ENCODE measurements at regions not wholly inside any gene's neighbourhood (a gene's known extent, or its start where the extent isn't known, plus 50 kb on each side); places are given as distances from the start of the nearest gene placed in this dataset.

DNA sequence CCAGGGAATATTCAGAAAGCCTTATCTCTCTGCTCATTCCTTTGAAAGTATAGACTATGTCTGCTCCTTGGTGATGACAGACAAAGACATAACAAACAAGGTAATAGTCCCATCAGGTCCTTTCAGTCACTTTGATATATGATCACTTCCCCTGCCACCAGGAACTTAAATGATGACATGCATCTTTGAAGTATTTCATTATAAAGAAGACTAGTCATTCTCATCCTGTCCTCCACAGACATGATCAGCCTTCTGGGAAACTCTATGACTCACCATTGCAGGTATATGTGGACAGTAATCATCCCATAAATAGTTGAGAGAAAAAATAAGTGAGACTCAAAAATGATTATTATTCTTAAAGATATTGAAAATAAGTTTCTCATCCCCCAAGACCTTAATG is 117.5 kb upstream of the VCX2 start:
- Histone ChIP-seq H3K9me3 (no peaks in the 10 kb centered on the region), H3K27me3 (no peaks in the 10 kb centered on the region), H3K27ac (no peak overlapping the region), H3K4me3 (no peak overlapping the region), H3K4me1 (no peaks in the 10 kb centered on the region), H3K36me3 (no peaks in the 10 kb centered on the region)
- no peak for DNase-seq
- intact Hi-C loops (cut with DNase I), result no loop called here
- TF ChIP-seq, protein P1, sequence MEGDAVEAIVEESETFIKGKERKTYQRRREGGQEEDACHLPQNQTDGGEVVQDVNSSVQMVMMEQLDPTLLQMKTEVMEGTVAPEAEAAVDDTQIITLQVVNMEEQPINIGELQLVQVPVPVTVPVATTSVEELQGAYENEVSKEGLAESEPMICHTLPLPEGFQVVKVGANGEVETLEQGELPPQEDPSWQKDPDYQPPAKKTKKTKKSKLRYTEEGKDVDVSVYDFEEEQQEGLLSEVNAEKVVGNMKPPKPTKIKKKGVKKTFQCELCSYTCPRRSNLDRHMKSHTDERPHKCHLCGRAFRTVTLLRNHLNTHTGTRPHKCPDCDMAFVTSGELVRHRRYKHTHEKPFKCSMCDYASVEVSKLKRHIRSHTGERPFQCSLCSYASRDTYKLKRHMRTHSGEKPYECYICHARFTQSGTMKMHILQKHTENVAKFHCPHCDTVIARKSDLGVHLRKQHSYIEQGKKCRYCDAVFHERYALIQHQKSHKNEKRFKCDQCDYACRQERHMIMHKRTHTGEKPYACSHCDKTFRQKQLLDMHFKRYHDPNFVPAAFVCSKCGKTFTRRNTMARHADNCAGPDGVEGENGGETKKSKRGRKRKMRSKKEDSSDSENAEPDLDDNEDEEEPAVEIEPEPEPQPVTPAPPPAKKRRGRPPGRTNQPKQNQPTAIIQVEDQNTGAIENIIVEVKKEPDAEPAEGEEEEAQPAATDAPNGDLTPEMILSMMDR (IDR thresholded peaks at IDR 0.05), result no peak
- no peak for TF ChIP-seq POLR2A (IDR thresholded peaks at IDR 0.05)

- Histone ChIP-seq H3K4me3 (no peak overlapping the region), H3K9me3 (no peaks in the 10 kb centered on the region), H3K36me3 (no peaks in the 10 kb centered on the region), H3K27me3 (no peaks in the 10 kb centered on the region), H3K27ac (no peak overlapping the region), H3K4me1 (no peaks in the 10 kb centered on the region)
- TF ChIP-seq, protein P1 (IDR thresholded peaks at IDR 0.05), result no peak
- TF ChIP-seq EP300 (IDR thresholded peaks at IDR 0.05) (no peak), POLR2A (IDR thresholded peaks at IDR 0.05) (no peak), POLR2AphosphoS5 (IDR thresholded peaks at IDR 0.05) (no peak)
- 85 to 88% methylated on average over 1 of the region's 1 CpG for WGBS, 2 donors
- intact Hi-C loops (cut with DNase I), result no loop called here
- DNase-seq, result no peak
Observed at GRCh38 chrX:8289523-8289922, 118.5 kb upstream of the VCX2 start.

DNA sequence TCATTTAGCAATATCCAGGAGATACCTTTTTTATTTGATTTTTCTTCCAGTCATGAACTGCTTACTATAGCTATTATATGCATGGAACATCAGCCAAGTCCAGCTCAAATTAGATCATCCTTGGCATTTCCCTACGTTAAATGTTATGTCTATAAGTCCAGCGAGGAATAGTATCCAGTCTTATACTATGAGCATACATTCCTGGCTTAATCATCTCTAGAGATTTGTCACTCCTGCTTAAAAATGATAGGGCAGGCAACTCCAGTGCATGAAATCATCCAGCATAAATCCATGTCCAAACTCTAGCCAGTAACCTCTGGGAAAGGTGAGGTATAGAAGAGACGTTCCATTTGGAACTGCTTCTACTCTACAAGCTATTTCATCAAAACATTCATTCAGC is 126.7 kb upstream of the VCX2 start:
- DNase-seq, result no peak
- Histone ChIP-seq H3K9me3 (no peaks in the 10 kb centered on the region), H3K27ac (no peak overlapping the region), H3K4me1 (no peaks in the 10 kb centered on the region), H3K27me3 (no peaks in the 10 kb centered on the region), H3K4me3 (no peak overlapping the region), H3K36me3 (no peaks in the 10 kb centered on the region)
- WGBS, 2 donors, result 86% methylated on average over 3 of the region's 3 CpGs
- TF ChIP-seq EP300 (IDR thresholded peaks at IDR 0.05) (no peak), POLR2A (IDR thresholded peaks at IDR 0.05) (no peak), POLR2AphosphoS5 (IDR thresholded peaks at IDR 0.05) (no peak)
- TF ChIP-seq, protein P1 (IDR thresholded peaks at IDR 0.05), result no peak
- intact Hi-C loops (cut with DNase I), result no loop called here

- TF ChIP-seq POLR2A (IDR thresholded peaks at IDR 0.05), result no peak
- TF ChIP-seq POLR2AphosphoS5 (IDR thresholded peaks at IDR 0.05), result no peak
- TF ChIP-seq, protein P1 (IDR thresholded peaks at IDR 0.05), result no peak
- no peak for TF ChIP-seq EP300 (IDR thresholded peaks at IDR 0.05)
- H3K27ac ChIP-seq, result no peak overlapping the region
Observed at GRCh38 chrX:8304668-8305067, 133.6 kb upstream of the VCX2 start.

DNA sequence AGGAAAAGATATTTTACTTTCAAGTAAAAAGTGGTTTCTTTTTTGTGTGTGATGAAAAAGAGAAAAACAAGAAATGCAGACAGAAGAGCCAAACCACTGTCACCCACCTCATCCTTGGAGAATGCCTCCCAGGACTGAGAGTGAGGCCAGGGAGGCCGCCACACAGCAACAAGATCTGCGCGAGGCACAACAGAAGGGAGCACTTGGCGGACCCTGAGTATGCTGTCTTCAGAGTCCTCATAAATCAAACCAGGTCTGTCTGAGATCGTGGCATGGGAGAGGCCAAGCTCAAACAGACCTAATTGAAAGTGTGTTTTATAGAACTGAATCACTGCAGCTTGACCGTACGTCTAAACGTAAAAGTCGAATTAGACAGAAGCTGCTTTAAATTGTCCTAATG is 134.3 kb upstream of the VCX2 start:
- Histone ChIP-seq H3K27ac (no peak overlapping the region), H3K27me3 (no peaks in the 10 kb centered on the region), H3K9me3 (no peaks in the 10 kb centered on the region), H3K4me1 (no peaks in the 10 kb centered on the region), H3K36me3 (no peaks in the 10 kb centered on the region), H3K4me3 (no peak overlapping the region)
- no peak for DNase-seq
- WGBS, 2 donors, result 79 to 86% methylated on average over 9 of the region's 9 CpGs
- intact Hi-C loops (cut with DNase I), result no loop called here
- TF ChIP-seq POLR2A (IDR thresholded peaks at IDR 0.05) (no peak), EP300 (IDR thresholded peaks at IDR 0.05) (no peak), POLR2AphosphoS5 (IDR thresholded peaks at IDR 0.05) (no peak)
- TF ChIP-seq, protein P1 (IDR thresholded peaks at IDR 0.05), result no peak

More at GRCh38 chrX:8304668-8305067, 133.6 kb upstream of the VCX2 start:
- no peak for DNase-seq
- intact Hi-C loops (cut with DNase I), result no loop called here
- no peaks in the 10 kb centered on the region for H3K9me3 ChIP-seq
- H3K4me3 ChIP-seq, result no peak overlapping the region
- H3K36me3 ChIP-seq, result no peaks in the 10 kb centered on the region
- H3K27me3 ChIP-seq, result no peaks in the 10 kb centered on the region
- H3K4me1 ChIP-seq, result no peaks in the 10 kb centered on the region
- WGBS, 2 donors, result 86 to 87% methylated on average over 4 of the region's 4 CpGs

Measured in sigmoid colon (tissue), 6 donors.